ENCODE measurements at regions not wholly inside any gene's neighbourhood (a gene's known extent, or its start where the extent isn't known, plus 50 kb on each side); places are given as distances from the start of the nearest gene placed in this dataset.

GRCh38 chr18:29285471-29285870 lies 1108.5 kb upstream of the CDH2 start:
- Histone ChIP-seq H3K27ac (no peak overlapping the region), H3K9me2 (replicated peaks; ENCODE audit: insufficient read depth) (no peaks in the 10 kb centered on the region), H3K79me2 (no peaks in the 10 kb centered on the region), H3K27me3 (no peaks in the 10 kb centered on the region), H2AFZ (no peak overlapping the region), H3K4me1 (ENCODE audit: insufficient read depth) (no peaks in the 10 kb centered on the region), H4K20me1 (ENCODE audit: insufficient read depth, poor library complexity, severe bottlenecking) (no peaks in the 10 kb centered on the region), H3K36me3 (replicated peaks; ENCODE audit: insufficient read depth, low read depth) (no peaks in the 10 kb centered on the region), H3K4me3 (no peak overlapping the region), H3K4me2 (no peak overlapping the region), H3K9me3 (ENCODE audit: low read depth) (no peaks in the 10 kb centered on the region)
- DNase-seq (ENCODE audit: low spot score), result no peak
- TF ChIP-seq CTCF (IDR thresholded peaks at IDR 0.05; ENCODE audit: poor library complexity) (no peak), EZH2phosphoT487 (IDR thresholded peaks at IDR 0.05; ENCODE audit: low read depth, severe bottlenecking, unreplicated experiment) (no peak), EZH2 (IDR thresholded peaks at IDR 0.05; ENCODE audit: borderline replicate concordance) (no peak)
- 90% methylated on average over 2 of the region's 2 CpGs for WGBS (ENCODE audit: low lambda C conversion rate, missing lambda C conversion rate)

GRCh38 chr18:29271501-29271900 lies 1094.6 kb upstream of the CDH2 start:
- Histone ChIP-seq H3K9me2 (replicated peaks; ENCODE audit: insufficient read depth) (no peaks in the 10 kb centered on the region), H2AFZ (no peak overlapping the region), H3K4me3 (no peak overlapping the region), H3K36me3 (replicated peaks; ENCODE audit: insufficient read depth, low read depth) (no peaks in the 10 kb centered on the region), H3K4me2 (no peak overlapping the region), H3K27ac (no peak overlapping the region), H3K4me1 (ENCODE audit: insufficient read depth) (no peaks in the 10 kb centered on the region), H3K27me3 (no peaks in the 10 kb centered on the region), H3K79me2 (no peaks in the 10 kb centered on the region), H4K20me1 (ENCODE audit: insufficient read depth, poor library complexity, severe bottlenecking) (no peaks in the 10 kb centered on the region), H3K9me3 (ENCODE audit: low read depth) (no peaks in the 10 kb centered on the region)
- TF ChIP-seq EZH2 (IDR thresholded peaks at IDR 0.05; ENCODE audit: borderline replicate concordance) (no peak), CTCF (IDR thresholded peaks at IDR 0.05; ENCODE audit: poor library complexity) (no peak), EZH2phosphoT487 (IDR thresholded peaks at IDR 0.05; ENCODE audit: low read depth, severe bottlenecking, unreplicated experiment) (no peak)
- no peak for DNase-seq (ENCODE audit: low spot score)
- WGBS (ENCODE audit: low lambda C conversion rate, missing lambda C conversion rate), result 91% methylated on average over 2 of the region's 2 CpGs

- Histone ChIP-seq H2AFZ (no peak overlapping the region), H3K4me3 (no peak overlapping the region), H3K9me2 (replicated peaks; ENCODE audit: insufficient read depth) (no peaks in the 10 kb centered on the region), H3K27ac (no peak overlapping the region), H4K20me1 (ENCODE audit: insufficient read depth, poor library complexity, severe bottlenecking) (no peaks in the 10 kb centered on the region), H3K27me3 (no peaks in the 10 kb centered on the region), H3K36me3 (replicated peaks; ENCODE audit: insufficient read depth, low read depth) (no peaks in the 10 kb centered on the region), H3K79me2 (no peaks in the 10 kb centered on the region), H3K9me3 (ENCODE audit: low read depth) (no peaks in the 10 kb centered on the region), H3K4me2 (no peak overlapping the region), H3K4me1 (ENCODE audit: insufficient read depth) (no peaks in the 10 kb centered on the region)
- no peak for TF ChIP-seq EZH2phosphoT487 (IDR thresholded peaks at IDR 0.05; ENCODE audit: low read depth, severe bottlenecking, unreplicated experiment)
- TF ChIP-seq EZH2 (IDR thresholded peaks at IDR 0.05; ENCODE audit: borderline replicate concordance), result no peak
- TF ChIP-seq CTCF (IDR thresholded peaks at IDR 0.05; ENCODE audit: poor library complexity), result no peak
- DNase-seq (ENCODE audit: low spot score), result no peak
- 85% methylated on average over 2 of the region's 2 CpGs for WGBS (ENCODE audit: low lambda C conversion rate, missing lambda C conversion rate)
Measured at GRCh38 chr18:29259838-29260237, 1082.9 kb upstream of the CDH2 start.

- Histone ChIP-seq H3K9me3 (ENCODE audit: low read depth) (no peaks in the 10 kb centered on the region), H4K20me1 (ENCODE audit: insufficient read depth, poor library complexity, severe bottlenecking) (no peaks in the 10 kb centered on the region), H3K36me3 (replicated peaks; ENCODE audit: insufficient read depth, low read depth) (no peaks in the 10 kb centered on the region), H3K27ac (no peak overlapping the region), H2AFZ (no peak overlapping the region), H3K4me3 (no peak overlapping the region), H3K4me1 (ENCODE audit: insufficient read depth) (no peaks in the 10 kb centered on the region), H3K4me2 (no peak overlapping the region), H3K79me2 (no peaks in the 10 kb centered on the region), H3K27me3 (no peaks in the 10 kb centered on the region), H3K9me2 (replicated peaks; ENCODE audit: insufficient read depth) (no peaks in the 10 kb centered on the region)
- TF ChIP-seq CTCF (IDR thresholded peaks at IDR 0.05; ENCODE audit: poor library complexity) (no peak), EZH2 (IDR thresholded peaks at IDR 0.05; ENCODE audit: borderline replicate concordance) (no peak)
- 95% methylated on average over 2 of the region's 2 CpGs for WGBS (ENCODE audit: low lambda C conversion rate, missing lambda C conversion rate)
- DNase-seq (ENCODE audit: low spot score), result no peak
Measured at GRCh38 chr18:29254123-29254522, 1077.2 kb upstream of the CDH2 start.

Data from hepatocyte (in vitro differentiated cells).